ENCODE measurements at regions not wholly inside any gene's neighbourhood (a gene's known extent, or its start where the extent isn't known, plus 50 kb on each side); places are given as distances from the start of the nearest gene placed in this dataset.

GRCh38 chr21:15203740-15204139, 138.9 kb upstream of the NRIP1 start:
- DNase-seq, result no peak
- no peak for TF ChIP-seq CTCF (IDR thresholded peaks at IDR 0.05; ENCODE audit: unreplicated experiment)
- Mint-ChIP-seq H3K36me3 (ENCODE audit: insufficient read depth, unreplicated experiment) (no peaks in the 10 kb centered on the region), H3K27ac (ENCODE audit: unreplicated experiment) (no peak overlapping the region), H3K27me3 (ENCODE audit: unreplicated experiment) (no peaks in the 10 kb centered on the region), H3K9me3 (ENCODE audit: low read depth, unreplicated experiment) (no peaks in the 10 kb centered on the region), H3K4me1 (ENCODE audit: low read depth, unreplicated experiment) (no peaks in the 10 kb centered on the region), H3K4me3 (ENCODE audit: low read depth, unreplicated experiment) (no peak overlapping the region)
- intact Hi-C loops (cut with micrococcal nuclease; ENCODE audit: unreplicated experiment), result no loop called here
- CTCF ChIA-PET, result no interaction called here
- no TSS peak for BruUV-seq (replicated peaks)

GRCh38 chr21:15204140-15204969, 139.6 kb upstream of the NRIP1 start:
- TF ChIP-seq CTCF (IDR thresholded peaks at IDR 0.05; ENCODE audit: unreplicated experiment), result no peak
- H3K9me3 Mint-ChIP-seq (ENCODE audit: low read depth, unreplicated experiment), result no peaks in the 10 kb centered on the region
- no peaks in the 10 kb centered on the region for H3K36me3 Mint-ChIP-seq (ENCODE audit: insufficient read depth, unreplicated experiment)

GRCh38 chr21:15204970-15205286, 140.1 kb upstream of the NRIP1 start:
- intact Hi-C loops (cut with micrococcal nuclease; ENCODE audit: unreplicated experiment), result no loop called here
- H3K4me1 Mint-ChIP-seq (ENCODE audit: low read depth, unreplicated experiment), result peaks cover 9% of the 10 kb centered on the region
- CTCF ChIA-PET, result no interaction called here
- no peak for DNase-seq
- H3K27me3 Mint-ChIP-seq (ENCODE audit: unreplicated experiment), result no peaks in the 10 kb centered on the region
- no peak overlapping the region for H3K4me3 Mint-ChIP-seq (ENCODE audit: low read depth, unreplicated experiment)
- TF ChIP-seq CTCF (IDR thresholded peaks at IDR 0.05; ENCODE audit: unreplicated experiment), result no peak
- BruUV-seq (replicated peaks), result no TSS peak
- H3K36me3 Mint-ChIP-seq (ENCODE audit: insufficient read depth, unreplicated experiment), result no peaks in the 10 kb centered on the region
- H3K9me3 Mint-ChIP-seq (ENCODE audit: low read depth, unreplicated experiment), result no peaks in the 10 kb centered on the region
- H3K27ac Mint-ChIP-seq (ENCODE audit: unreplicated experiment), result no peak overlapping the region

More at GRCh38 chr21:15204140-15204969, 139.6 kb upstream of the NRIP1 start:
- Mint-ChIP-seq H3K4me3 (ENCODE audit: low read depth, unreplicated experiment) (no peak overlapping the region), H3K27me3 (ENCODE audit: unreplicated experiment) (no peaks in the 10 kb centered on the region), H3K4me1 (ENCODE audit: low read depth, unreplicated experiment) (peaks cover 3% of the 10 kb centered on the region), H3K27ac (ENCODE audit: unreplicated experiment) (no peak overlapping the region)
- DNase-seq, result no peak
- CTCF ChIA-PET, result no interaction called here
- intact Hi-C loops (cut with micrococcal nuclease; ENCODE audit: unreplicated experiment), result no loop called here
- BruUV-seq (replicated peaks), result no TSS peak

GRCh38 chr21:15206514-15206913, 141.7 kb upstream of the NRIP1 start:
- no peak for DNase-seq
- CTCF ChIA-PET, result no interaction called here
- peaks cover 19% of the 10 kb centered on the region for H3K4me1 Mint-ChIP-seq (ENCODE audit: low read depth, unreplicated experiment)
- intact Hi-C loops (cut with micrococcal nuclease; ENCODE audit: unreplicated experiment), result no loop called here
- no peak overlapping the region for H3K27ac Mint-ChIP-seq (ENCODE audit: unreplicated experiment)
- H3K4me3 Mint-ChIP-seq (ENCODE audit: low read depth, unreplicated experiment), result no peak overlapping the region
- H3K9me3 Mint-ChIP-seq (ENCODE audit: low read depth, unreplicated experiment), result no peaks in the 10 kb centered on the region
- BruUV-seq (replicated peaks), result no TSS peak
- H3K27me3 Mint-ChIP-seq (ENCODE audit: unreplicated experiment), result no peaks in the 10 kb centered on the region
- no peaks in the 10 kb centered on the region for H3K36me3 Mint-ChIP-seq (ENCODE audit: insufficient read depth, unreplicated experiment)
- TF ChIP-seq CTCF (IDR thresholded peaks at IDR 0.05; ENCODE audit: unreplicated experiment), result no peak

All from Calu3 (cell line).